ENCODE measurements at regions not wholly inside any gene's neighbourhood (a gene's known extent, or its start where the extent isn't known, plus 50 kb on each side); places are given as distances from the start of the nearest gene placed in this dataset.
"Not testable (repeated sequence)": the region's sequence is repeated elsewhere in the genome, so short reads cannot be mapped to it uniquely, and the experiment has no call there.

DNA sequence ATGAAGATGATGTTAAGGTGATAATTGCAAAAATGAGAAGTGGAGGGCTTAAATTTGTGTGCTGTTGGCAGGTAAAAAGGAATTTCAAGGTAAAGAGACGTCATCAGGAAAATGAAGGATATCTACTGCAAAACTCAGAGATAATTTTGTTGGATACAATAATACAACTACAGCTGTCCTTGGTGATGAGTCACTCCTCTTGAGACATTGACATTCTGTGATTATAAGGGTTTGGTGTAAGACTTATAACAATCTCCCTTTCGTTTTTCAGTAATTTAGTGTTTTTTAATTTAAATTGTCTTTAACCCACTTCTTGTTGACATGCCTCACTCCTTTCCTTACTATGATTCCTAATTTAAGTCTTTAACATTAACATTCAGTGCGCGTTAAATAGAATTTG lies 1074.1 kb upstream of the SLIT2 start:
- H3K9me3 ChIP-seq (ENCODE audit: control insufficient read depth, low read length) = no peaks in the 10 kb centered on the region
- H3K27ac ChIP-seq (ENCODE audit: insufficient read depth, low read length, poor library complexity, severe bottlenecking) = no peak overlapping the region
- DNase-seq = no peak
- no peaks in the 10 kb centered on the region for H3K27me3 ChIP-seq (replicated peaks; ENCODE audit: control insufficient read depth, insufficient read depth, low read length, poor library complexity, severe bottlenecking)
- no peaks in the 10 kb centered on the region for H3K36me3 ChIP-seq (ENCODE audit: control insufficient read depth, insufficient read depth, low read length)
- no peak overlapping the region for H3K4me3 ChIP-seq (ENCODE audit: insufficient read depth, low read depth, low read length, poor library complexity, severe bottlenecking)
- no peaks in the 10 kb centered on the region for H3K4me1 ChIP-seq (ENCODE audit: control insufficient read depth, insufficient read depth, low read length, poor library complexity, severe bottlenecking)

DNA sequence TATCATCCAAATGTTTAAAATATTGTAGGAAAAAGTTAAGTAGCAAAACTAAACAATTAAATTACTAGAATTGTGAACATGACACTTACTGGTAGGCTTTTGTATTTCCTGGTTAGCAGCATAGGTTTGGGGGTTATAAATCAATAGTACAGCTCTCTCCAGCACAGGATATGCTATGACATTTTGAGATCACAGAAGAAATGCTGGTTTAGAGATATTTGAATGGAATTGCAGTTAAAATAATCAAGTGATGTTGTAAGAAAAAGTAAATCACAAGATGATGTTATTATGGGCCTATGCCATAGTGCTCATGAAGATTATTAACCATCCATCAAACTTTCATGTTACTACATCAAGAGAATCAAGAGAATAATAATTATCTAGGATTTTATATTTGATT lies 1079.9 kb upstream of the SLIT2 start:
- Histone ChIP-seq H3K4me1 (ENCODE audit: control insufficient read depth, insufficient read depth, low read length, poor library complexity, severe bottlenecking) (no peaks in the 10 kb centered on the region), H3K27ac (ENCODE audit: insufficient read depth, low read length, poor library complexity, severe bottlenecking) (no peak overlapping the region), H3K27me3 (replicated peaks; ENCODE audit: control insufficient read depth, insufficient read depth, low read length, poor library complexity, severe bottlenecking) (no peaks in the 10 kb centered on the region), H3K36me3 (ENCODE audit: control insufficient read depth, insufficient read depth, low read length) (no peaks in the 10 kb centered on the region), H3K9me3 (ENCODE audit: control insufficient read depth, low read length) (no peaks in the 10 kb centered on the region), H3K4me3 (ENCODE audit: insufficient read depth, low read depth, low read length, poor library complexity, severe bottlenecking) (no peak overlapping the region)
- no peak for DNase-seq

DNA sequence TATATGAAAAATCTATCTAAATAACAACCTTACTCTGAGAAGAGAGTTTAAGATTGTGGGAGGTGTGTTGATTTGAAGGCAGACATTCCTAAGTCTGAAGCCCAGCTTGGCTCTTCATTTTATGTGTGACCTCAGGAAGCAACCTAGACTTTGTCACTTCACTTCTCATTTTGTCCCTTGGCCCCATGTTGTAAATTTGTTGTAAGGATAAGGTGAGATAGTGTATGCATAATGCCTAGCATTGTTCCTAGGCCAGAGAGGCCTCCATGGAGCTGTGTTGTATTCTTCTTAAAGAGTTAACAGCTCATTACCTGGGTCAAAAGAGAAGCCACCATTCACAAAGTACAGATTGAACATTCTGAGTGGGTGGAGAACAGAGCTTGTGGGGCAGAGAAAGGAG lies 1084.4 kb upstream of the SLIT2 start:
- no peak for DNase-seq
- no peak overlapping the region for H3K4me3 ChIP-seq (ENCODE audit: insufficient read depth, low read depth, low read length, poor library complexity, severe bottlenecking)
- H3K9me3 ChIP-seq (ENCODE audit: control insufficient read depth, low read length) = no peaks in the 10 kb centered on the region
- H3K27ac ChIP-seq (ENCODE audit: insufficient read depth, low read length, poor library complexity, severe bottlenecking) = no peak overlapping the region
- H3K36me3 ChIP-seq (ENCODE audit: control insufficient read depth, insufficient read depth, low read length) = no peaks in the 10 kb centered on the region
- no peaks in the 10 kb centered on the region for H3K4me1 ChIP-seq (ENCODE audit: control insufficient read depth, insufficient read depth, low read length, poor library complexity, severe bottlenecking)
- no peaks in the 10 kb centered on the region for H3K27me3 ChIP-seq (replicated peaks; ENCODE audit: control insufficient read depth, insufficient read depth, low read length, poor library complexity, severe bottlenecking)

DNA sequence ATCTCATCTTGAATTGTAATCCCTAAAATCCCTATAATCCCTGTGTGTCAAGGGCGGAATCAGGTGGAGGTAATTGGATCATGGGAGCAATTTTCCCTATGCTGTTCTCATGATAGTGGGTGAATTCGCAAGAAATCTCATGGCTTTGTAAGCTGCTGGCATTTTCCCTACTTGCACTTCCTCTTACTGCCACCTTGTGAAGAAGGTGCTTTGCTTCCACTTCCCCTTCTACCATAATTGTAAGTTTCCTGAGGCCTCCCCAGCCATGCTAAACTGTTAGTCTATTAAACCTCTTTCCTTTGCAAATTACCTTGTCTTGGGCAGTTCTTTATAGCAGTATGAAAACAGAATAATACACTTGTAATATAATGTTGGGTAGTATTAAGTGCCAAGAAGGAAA lies 1087.4 kb upstream of the SLIT2 start:
- Histone ChIP-seq H3K36me3 (ENCODE audit: control insufficient read depth, insufficient read depth, low read length) (no peaks in the 10 kb centered on the region), H3K9me3 (ENCODE audit: control insufficient read depth, low read length) (no peaks in the 10 kb centered on the region), H3K27ac (ENCODE audit: insufficient read depth, low read length, poor library complexity, severe bottlenecking) (no peak overlapping the region), H3K4me1 (ENCODE audit: control insufficient read depth, insufficient read depth, low read length, poor library complexity, severe bottlenecking) (no peaks in the 10 kb centered on the region), H3K4me3 (ENCODE audit: insufficient read depth, low read depth, low read length, poor library complexity, severe bottlenecking) (no peak overlapping the region), H3K27me3 (replicated peaks; ENCODE audit: control insufficient read depth, insufficient read depth, low read length, poor library complexity, severe bottlenecking) (no peaks in the 10 kb centered on the region)
- DNase-seq = no peak

DNA sequence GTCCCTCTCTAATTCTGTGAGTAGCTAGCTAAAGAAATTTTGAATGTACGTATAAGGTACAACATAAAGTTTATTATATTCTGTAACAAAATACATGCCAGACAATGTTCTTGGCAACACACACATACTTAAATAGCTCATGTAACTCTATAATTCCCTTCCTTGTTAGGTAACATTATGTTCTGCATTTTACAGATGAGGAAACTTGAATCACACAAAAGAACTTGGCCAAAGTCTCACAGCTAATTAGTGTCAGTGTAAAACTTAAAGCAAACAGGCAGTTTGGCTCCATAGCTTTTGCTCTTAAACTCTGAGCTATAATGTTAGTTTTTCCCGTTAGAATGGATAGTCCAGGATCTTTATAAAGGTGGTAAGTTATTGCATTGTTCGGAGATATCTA lies 1091.8 kb upstream of the SLIT2 start:
- Histone ChIP-seq H3K36me3 (ENCODE audit: control insufficient read depth, insufficient read depth, low read length) (no peaks in the 10 kb centered on the region), H3K4me1 (ENCODE audit: control insufficient read depth, insufficient read depth, low read length, poor library complexity, severe bottlenecking) (no peaks in the 10 kb centered on the region), H3K9me3 (ENCODE audit: control insufficient read depth, low read length) (no peaks in the 10 kb centered on the region), H3K27me3 (replicated peaks; ENCODE audit: control insufficient read depth, insufficient read depth, low read length, poor library complexity, severe bottlenecking) (no peaks in the 10 kb centered on the region), H3K27ac (ENCODE audit: insufficient read depth, low read length, poor library complexity, severe bottlenecking) (no peak overlapping the region), H3K4me3 (ENCODE audit: insufficient read depth, low read depth, low read length, poor library complexity, severe bottlenecking) (no peak overlapping the region)
- no peak for DNase-seq

DNA sequence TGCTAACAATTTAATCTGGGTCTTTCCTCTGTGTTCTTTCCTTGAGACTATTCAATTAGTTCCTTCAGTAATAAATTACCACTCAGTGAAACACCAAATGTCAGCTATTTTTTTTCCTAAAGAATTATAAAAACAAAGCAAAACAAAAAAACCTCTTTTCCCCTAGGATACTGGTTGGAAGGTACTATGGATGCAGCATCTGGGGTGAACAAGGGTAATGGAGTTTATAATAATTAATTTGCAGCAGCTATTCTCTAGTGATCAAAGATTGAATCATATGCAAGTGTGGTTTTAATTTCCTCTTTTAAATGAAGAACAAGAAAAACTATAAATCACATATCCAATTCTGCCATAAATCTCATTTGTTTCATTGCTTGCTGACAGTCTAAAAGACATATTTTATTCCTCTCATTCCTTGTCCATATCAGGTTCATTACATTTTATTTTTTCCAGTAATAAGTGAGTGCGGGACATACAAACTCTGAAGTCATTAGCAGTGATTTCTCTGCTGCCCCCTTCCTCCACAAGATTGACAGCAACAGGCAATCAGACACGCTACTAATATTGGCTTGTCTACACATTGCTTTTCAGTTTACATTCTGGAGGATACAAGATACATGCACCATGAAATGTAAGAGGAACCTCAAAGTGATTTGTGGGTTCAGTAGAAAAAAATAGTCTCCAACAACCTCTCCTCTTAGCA lies 1093.4 kb upstream of the SLIT2 start:
- no peak for DNase-seq
- H3K9me3 ChIP-seq (ENCODE audit: control insufficient read depth, low read length) = no peaks in the 10 kb centered on the region
- H3K4me1 ChIP-seq (ENCODE audit: control insufficient read depth, insufficient read depth, low read length, poor library complexity, severe bottlenecking) = no peaks in the 10 kb centered on the region
- H3K27me3 ChIP-seq (replicated peaks; ENCODE audit: control insufficient read depth, insufficient read depth, low read length, poor library complexity, severe bottlenecking) = no peaks in the 10 kb centered on the region
- no peak overlapping the region for H3K4me3 ChIP-seq (ENCODE audit: insufficient read depth, low read depth, low read length, poor library complexity, severe bottlenecking)
- no peaks in the 10 kb centered on the region for H3K36me3 ChIP-seq (ENCODE audit: control insufficient read depth, insufficient read depth, low read length)
- H3K27ac ChIP-seq (ENCODE audit: insufficient read depth, low read length, poor library complexity, severe bottlenecking) = no peak overlapping the region

DNA sequence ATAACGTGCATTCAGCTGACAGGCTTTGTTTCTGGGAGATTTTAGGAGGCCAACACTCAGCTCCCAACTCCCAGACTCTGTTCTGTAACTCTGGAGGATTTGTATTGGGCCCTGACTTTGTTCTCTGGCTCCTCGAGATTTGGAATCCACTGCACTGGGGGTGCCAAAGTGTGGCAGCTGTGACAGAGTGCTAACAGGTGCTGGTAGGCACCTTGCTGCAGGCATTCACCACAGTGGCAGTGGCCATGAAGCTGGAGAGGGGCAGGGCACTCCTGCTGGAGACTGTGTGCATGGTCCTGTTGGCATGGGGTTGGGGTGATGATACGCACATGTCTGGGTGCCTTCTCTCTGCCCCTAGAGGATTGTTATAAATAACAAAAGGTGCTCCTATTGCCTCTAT lies 1094.9 kb upstream of the SLIT2 start:
- Histone ChIP-seq H3K36me3 (ENCODE audit: control insufficient read depth, insufficient read depth, low read length) (no peaks in the 10 kb centered on the region), H3K9me3 (ENCODE audit: control insufficient read depth, low read length) (no peaks in the 10 kb centered on the region)

DNA sequence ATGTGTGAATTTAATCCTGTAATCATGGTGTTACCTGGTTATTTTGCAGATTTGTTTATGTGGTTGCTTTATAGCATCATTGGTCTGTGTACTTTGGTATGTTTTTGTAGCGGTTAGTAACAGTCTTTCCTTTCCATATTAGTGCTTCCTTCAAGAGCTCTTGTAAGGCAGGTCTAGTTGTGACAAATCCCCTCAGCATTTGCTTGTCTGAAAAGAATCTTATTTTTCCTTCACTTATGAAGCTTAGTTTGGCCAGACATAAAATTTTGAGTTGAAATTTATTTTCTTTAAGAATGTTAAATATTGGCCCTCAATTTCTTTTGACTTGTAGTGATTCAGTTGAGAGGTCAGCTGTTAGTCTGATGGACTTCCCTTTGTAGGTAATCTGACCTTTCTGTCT lies 1096.1 kb upstream of the SLIT2 start:
- H3K4me3 ChIP-seq (ENCODE audit: insufficient read depth, low read depth, low read length, poor library complexity, severe bottlenecking) = no peak overlapping the region
- no peaks in the 10 kb centered on the region for H3K4me1 ChIP-seq (ENCODE audit: control insufficient read depth, insufficient read depth, low read length, poor library complexity, severe bottlenecking)
- no peaks in the 10 kb centered on the region for H3K9me3 ChIP-seq (ENCODE audit: control insufficient read depth, low read length)
- no peak for DNase-seq
- no peaks in the 10 kb centered on the region for H3K27me3 ChIP-seq (replicated peaks; ENCODE audit: control insufficient read depth, insufficient read depth, low read length, poor library complexity, severe bottlenecking)
- H3K27ac ChIP-seq (ENCODE audit: insufficient read depth, low read length, poor library complexity, severe bottlenecking) = no peak overlapping the region
- H3K36me3 ChIP-seq (ENCODE audit: control insufficient read depth, insufficient read depth, low read length) = no peaks in the 10 kb centered on the region

More for the DNA sequence above, 1094.9 kb upstream of the SLIT2 start:
- no peaks in the 10 kb centered on the region for H3K4me1 ChIP-seq (ENCODE audit: control insufficient read depth, insufficient read depth, low read length, poor library complexity, severe bottlenecking)
- no peak overlapping the region for H3K4me3 ChIP-seq (ENCODE audit: insufficient read depth, low read depth, low read length, poor library complexity, severe bottlenecking)
- no peak overlapping the region for H3K27ac ChIP-seq (ENCODE audit: insufficient read depth, low read length, poor library complexity, severe bottlenecking)
- no peaks in the 10 kb centered on the region for H3K27me3 ChIP-seq (replicated peaks; ENCODE audit: control insufficient read depth, insufficient read depth, low read length, poor library complexity, severe bottlenecking)
- DNase-seq = no peak

DNA sequence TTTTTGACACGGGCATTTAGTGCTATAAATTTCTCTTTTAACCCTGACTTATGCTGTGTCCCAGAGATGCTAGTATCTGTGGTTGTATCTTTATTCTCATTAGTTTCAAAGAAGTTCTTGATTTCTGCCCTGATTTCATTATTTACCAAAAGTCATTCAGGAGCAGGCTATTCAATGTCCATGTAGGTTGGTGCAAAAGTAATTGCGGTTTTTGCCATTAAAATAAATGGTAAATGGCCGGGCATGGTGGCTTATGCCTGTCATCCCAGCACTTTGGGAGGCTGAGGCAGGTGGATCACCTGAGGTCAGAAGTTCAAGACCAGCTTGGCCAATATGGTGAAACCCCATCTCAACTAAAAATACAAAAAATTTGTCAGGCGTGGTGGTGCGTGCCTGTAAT lies 1097.4 kb upstream of the SLIT2 start:
- not testable (repeated sequence) for H3K4me1 ChIP-seq (ENCODE audit: control insufficient read depth, insufficient read depth, low read length, poor library complexity, severe bottlenecking); H3K27ac ChIP-seq (ENCODE audit: insufficient read depth, low read length, poor library complexity, severe bottlenecking); H3K27me3 ChIP-seq (replicated peaks; ENCODE audit: control insufficient read depth, insufficient read depth, low read length, poor library complexity, severe bottlenecking); H3K36me3 ChIP-seq (ENCODE audit: control insufficient read depth, insufficient read depth, low read length); DNase-seq; H3K9me3 ChIP-seq (ENCODE audit: control insufficient read depth, low read length); H3K4me3 ChIP-seq (ENCODE audit: insufficient read depth, low read depth, low read length, poor library complexity, severe bottlenecking)

DNA sequence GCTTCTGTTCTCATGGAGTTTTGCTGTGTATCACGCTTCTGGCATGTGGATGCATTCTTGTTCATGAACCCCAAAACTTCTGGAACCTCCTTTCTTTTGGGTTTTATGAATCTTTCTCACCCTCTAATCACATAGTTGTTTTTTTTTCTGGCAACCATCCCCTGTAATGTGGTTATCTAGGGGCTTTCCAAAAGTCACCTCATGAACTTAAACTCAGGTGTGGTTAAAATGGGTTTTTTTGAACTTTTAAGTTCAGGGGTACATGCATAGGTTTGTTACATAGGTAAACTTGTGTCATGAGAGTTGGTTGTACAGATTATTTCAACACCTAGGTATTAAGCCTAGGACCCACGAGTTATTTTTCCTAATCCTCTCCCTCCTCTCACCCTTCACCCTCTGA lies 1099.4 kb upstream of the SLIT2 start:
- H3K9me3 ChIP-seq (ENCODE audit: control insufficient read depth, low read length) = no peaks in the 10 kb centered on the region
- no peaks in the 10 kb centered on the region for H3K4me1 ChIP-seq (ENCODE audit: control insufficient read depth, insufficient read depth, low read length, poor library complexity, severe bottlenecking)
- no peaks in the 10 kb centered on the region for H3K36me3 ChIP-seq (ENCODE audit: control insufficient read depth, insufficient read depth, low read length)

More for the DNA sequence above, 1099.4 kb upstream of the SLIT2 start:
- H3K4me3 ChIP-seq (ENCODE audit: insufficient read depth, low read depth, low read length, poor library complexity, severe bottlenecking) = no peak overlapping the region
- no peaks in the 10 kb centered on the region for H3K27me3 ChIP-seq (replicated peaks; ENCODE audit: control insufficient read depth, insufficient read depth, low read length, poor library complexity, severe bottlenecking)
- no peak overlapping the region for H3K27ac ChIP-seq (ENCODE audit: insufficient read depth, low read length, poor library complexity, severe bottlenecking)
- no peak for DNase-seq
